NOMO-1 treated with DMSO at 0.1 percent for 48 hours (cell line): ENCODE measurements at regions not wholly inside any gene's neighbourhood (a gene's known extent, or its start where the extent isn't known, plus 50 kb on each side); places are given as distances from the start of the nearest gene placed in this dataset.

ENCODE experiments used
- DNase-seq: peaks from one replicate; lab custom pipeline; 2025; ENCODE audit not compliant: unreplicated experiment; lab: John Stamatoyannopoulos, UW

DNA sequence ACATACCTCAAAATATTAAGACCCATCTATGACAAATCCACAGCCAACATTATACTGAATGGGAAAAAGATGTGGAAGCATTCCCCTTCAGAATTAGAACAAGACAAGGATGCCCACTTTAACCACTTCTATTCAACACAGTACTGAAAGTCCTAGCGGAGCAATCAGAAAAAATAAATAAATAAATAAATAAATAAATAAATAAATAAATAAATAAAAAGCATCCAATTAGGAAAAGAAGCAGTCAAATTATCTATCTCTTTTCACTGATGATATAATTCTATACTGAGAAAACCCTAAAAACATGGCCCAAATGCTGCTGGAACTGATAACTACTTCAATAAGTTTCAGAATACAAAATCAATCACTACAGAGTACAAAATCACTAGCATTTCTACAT lies 67.5 kb downstream of the PRR32 start:
- DNase-seq = no peak

DNA sequence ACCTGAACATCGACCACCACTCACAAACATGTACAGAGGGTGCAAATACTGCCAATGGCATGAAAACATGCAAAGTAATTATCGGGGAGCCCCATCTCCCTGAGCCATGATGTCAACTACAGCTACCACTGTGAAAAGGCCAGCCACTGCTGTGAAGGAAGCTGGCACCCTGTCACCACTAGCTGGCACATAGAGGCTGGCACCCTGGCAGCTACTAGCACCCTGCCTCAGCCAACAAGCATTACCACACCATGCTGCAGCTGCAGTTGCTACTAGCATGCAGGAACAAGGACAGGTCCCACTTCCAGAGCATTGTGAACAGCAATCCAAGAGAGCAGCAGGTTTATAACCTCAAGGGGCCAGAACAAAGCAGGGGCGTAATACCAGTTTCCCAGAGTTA lies 81.4 kb downstream of the PRR32 start:
- DNase-seq = no peak

DNA sequence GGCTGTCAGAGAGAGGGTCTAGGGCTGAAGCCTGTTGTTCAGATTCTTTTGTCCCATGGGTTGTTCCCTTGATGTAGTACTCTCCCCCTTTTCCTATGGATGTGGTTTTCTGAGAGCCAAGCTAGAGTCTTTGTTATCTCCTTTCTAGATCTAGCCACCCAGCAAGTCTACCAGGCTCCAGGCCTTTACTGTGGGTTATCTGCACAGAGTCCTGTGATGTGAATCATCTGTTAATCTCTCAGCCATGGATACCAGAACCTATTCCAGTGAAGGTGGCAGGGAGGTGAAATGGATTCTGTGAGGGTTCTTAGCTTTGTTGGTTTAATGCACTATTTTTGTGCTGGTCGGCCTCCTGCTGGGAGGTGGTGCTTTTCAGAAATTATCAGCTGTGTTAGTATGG lies 109.5 kb downstream of the PRR32 start:
- DNase-seq = no peak

DNA sequence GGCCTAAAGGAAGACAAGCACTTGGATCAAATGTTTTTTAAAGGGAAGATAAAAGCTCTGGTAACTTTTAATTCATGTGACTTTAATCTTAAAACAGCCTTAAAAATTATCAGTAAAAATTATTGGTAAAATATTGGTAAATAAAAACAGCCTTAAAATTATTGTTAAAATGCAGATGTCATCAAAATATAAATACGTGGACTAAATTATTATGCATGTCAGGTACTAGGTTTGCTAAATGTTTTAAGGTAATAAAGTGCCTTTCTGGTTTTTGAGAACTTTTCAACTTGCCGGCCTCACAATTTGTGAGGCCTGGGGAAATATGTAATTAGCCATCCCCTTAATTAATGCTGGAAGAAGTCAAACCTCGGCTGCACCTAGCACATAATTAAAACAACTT lies 147.7 kb downstream of the PRR32 start:
- no peak for DNase-seq

DNA sequence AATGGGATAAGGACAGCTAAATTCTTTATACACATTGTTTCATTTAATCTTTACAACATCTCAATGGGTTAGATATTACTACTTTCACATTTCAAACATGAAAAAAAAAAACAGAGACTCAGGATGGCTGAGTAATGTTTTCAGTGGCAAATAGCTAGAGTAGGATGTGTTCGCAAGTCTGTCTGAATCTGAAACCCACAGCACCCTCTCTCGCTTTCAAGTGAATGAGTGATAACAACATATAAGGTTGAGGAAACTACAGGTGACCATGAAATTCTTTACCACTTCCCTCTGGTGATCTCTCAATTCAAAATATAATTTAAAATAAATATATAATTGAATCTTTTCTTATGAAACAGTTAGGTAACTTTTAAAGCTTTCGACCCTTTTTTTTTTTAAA lies 162.6 kb downstream of the PRR32 start:
- DNase-seq = no peak

DNA sequence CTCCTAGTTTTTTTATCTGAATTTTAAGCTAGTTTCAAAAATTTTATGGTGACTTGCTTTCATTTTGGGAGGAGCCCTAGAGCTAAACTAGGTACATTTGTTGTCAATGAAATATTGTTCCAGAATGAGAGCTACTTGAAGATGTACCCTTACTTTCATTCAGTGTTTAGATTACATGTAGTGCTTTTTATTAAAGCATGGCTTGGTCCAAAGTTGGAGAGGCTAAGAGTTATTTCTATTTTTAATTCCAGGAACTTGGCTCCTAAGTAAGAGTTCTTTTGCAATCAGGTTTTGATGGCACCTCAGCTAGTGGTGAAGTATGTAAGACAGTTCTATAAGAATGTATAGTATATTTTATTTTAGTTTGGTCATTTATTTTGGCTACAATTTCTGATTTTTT lies 165.5 kb downstream of the PRR32 start:
- no peak for DNase-seq

DNA sequence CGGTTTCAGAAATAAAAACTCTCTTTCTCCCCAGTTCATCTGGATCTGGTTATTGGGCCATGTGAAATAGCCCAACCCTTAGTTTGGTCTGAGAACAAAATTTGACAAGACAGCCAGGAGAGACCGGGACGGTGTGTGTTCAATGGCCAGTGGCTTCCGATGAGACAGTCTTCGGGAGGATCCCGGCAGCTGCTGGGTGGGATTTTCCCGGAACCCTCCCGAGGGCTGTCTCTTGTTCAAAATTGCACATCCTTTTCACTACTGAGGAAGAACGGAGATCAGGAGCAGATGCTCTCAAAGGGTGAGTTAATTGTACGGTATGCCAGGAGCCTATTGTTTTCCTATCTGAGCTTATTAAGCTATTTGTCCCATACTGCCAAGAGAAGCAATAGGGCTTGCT lies 166.5 kb downstream of the PRR32 start:
- no peak for DNase-seq

DNA sequence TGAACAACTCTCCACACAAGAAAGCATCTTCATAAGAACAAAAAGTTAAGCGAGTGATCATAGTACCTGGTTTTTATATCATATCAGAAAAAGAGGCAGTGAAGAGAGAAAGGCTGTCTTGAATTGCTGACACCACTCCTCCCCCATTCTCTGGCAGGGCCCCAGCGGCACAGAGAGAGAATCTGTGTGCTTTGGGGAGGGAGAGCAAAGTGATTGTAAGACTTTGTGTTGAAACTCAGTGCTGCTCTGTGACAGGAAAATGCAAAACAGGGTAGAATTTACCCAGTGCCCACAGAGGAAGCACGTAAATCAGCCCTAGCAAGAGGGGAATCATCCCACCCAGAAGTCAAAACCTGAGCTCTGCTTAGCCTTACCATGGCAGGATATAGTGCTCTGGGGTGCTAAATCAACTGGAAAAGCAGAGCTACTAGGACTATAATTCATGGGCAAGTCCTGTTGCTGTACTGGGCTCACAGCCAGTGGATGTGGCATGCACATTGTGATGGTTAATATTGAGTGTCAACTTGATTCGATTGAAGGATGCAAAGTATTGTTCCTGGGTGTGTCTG lies 174.6 kb downstream of the PRR32 start:
- no peak for DNase-seq

DNA sequence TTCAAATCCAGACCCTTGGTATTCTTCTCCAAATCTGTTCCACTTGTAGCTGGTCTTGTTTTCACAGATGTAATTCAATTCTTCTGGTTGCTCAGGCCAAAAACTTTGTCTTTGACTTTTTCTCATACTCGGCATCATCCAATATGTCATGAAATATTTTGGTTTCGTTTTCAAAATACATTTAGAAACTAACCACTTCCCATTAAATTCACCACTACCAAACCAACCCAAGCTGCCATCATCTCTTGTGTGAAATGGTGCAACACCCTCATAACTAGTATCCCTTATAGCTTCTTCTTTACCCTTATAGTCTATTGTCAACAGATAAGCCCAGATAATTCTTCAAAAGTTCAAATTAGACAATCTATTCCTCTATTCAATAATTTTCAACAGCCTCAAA lies 192.1 kb downstream of the PRR32 start:
- DNase-seq = peak; percentile 2

DNA sequence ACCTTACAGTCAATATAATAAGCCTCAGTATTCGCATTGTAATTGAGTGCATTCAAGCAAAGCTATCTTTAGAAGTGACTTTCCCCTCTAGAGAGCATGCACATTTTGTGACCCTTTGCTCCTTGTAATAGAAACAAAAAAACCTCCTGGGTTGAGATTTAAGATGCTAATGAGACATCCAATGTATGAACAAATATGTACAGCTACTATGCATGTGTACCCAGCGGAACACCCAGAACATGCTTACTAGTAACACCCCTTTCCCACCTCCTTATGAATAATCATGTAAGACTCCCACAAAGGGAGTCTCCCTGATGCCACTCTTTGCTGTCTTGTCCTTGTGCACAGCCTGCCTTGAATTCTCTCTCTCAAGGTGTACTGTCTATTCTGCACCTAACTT lies 205.5 kb downstream of the PRR32 start:
- no peak for DNase-seq

DNA sequence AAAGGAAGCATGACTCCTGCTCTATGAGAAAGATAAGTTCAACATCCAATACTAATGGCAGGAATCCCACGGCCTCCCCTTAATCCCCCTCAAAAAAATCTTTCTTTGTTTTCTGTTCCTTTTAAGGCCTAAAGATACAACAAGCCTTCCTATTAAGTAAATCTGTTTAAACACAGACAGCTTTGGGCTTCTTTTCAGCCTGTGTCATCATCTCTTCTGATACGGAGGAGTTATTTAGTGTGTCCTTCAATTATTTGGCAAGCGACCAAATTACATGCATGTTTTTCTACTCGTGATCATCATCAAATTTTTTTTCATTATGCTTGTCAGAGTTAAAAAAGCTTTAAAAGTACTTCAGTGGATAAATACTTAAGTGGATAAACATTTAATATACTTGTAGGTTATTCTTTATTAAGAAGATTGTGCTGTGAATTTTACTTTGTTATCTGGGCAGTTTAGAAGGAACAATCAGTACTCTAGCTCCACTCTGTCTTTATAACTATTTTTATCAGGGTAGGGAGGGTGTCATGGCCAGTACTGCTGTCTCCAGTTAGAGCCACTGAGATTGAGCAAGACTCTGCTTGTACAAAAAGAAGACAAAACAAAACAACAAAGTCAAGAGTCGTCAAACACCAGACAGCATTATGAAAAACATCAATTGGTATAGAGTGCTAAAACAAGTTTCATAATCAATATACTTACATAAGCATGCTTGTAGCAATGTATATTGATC lies 210.7 kb downstream of the PRR32 start:
- no peak for DNase-seq

DNA sequence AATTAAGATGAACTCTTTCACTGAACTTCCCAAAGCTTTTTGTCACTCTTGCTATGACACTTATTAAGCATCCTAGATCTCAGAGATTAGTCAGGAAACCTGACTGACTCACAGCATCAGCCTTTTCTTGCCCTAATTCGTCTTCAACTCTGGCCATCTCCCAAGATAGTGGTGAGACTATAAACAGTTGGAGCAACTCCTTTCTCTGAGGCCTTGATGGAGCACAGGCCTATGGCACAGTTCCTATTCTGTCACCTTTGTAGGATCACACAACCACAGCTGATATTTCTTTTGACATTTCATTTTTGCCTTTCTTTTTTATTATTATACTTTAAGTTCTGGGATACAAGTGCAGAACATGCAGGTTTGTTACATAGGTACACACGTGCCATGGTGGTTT lies 217.6 kb downstream of the PRR32 start:
- no peak for DNase-seq

DNA sequence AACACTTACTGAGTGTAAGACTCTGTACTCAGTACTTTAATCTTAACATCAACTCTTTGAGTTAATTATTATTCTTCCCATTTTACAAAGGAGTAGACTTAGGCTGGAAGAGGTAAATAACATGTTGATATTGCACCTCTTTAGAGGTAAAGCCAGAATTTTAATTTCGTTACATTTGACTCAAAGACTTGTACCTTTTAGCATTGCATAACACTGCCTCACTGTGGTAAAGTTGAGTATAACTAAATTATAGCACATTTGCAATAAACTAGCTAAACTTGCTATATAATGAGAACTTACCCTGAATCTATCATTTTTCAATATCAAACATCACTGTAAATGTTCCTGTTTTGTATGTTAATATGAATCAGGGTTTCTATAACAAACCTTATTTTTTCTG lies 218.5 kb downstream of the PRR32 start:
- peak; percentile 13 for DNase-seq

DNA sequence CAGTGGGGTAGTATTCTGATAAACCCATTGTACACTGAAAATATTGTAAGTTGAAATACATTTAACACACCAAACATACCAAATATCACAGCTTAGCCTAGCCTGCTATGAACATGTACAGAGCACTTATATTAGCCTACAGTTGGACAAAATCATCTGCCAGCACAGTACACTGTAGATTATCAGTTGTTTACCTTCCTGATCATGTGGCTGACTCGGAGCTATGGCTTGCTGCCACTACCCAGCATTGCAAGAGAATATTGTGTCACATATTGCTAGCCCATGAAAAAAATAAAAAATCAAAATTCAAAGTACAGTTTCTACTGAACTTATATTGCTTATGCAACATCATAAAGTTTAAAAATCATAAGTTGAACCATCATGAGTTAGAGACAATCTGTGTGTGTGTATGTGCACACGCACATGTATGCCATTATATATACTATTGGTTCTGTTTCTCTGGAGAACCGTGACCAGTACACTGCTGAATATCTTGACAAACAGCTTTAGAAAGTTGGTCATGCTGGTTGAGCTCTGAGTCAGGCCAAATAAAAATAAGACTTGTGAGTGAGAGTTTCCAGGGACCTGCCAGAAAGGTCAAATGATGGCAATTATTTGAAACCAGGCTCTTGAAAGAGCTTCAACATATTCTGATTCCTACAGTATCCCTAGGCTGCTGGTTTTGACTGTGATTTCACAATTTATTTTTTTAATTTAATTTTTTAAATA lies 238.5 kb downstream of the PRR32 start:
- no peak for DNase-seq

DNA sequence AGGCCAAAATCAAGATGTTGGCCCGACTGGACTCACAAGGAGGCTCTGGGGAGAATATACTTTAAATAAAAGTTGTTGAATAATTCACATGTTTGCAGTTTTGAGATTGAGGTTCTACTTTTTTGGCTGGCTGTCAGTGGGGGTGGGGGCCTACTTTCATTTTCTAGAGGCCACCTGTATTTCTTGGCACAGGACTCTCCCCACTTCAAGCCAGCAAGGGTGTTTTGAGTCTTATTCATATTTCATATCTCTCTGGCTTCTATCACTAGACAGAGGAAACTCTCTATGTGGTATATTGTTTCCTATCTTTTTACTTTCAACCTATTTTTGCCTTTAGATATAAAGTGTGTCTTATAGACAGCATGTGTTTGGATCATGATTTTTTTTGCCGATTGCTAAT lies 266.4 kb downstream of the PRR32 start:
- DNase-seq = no peak

DNA sequence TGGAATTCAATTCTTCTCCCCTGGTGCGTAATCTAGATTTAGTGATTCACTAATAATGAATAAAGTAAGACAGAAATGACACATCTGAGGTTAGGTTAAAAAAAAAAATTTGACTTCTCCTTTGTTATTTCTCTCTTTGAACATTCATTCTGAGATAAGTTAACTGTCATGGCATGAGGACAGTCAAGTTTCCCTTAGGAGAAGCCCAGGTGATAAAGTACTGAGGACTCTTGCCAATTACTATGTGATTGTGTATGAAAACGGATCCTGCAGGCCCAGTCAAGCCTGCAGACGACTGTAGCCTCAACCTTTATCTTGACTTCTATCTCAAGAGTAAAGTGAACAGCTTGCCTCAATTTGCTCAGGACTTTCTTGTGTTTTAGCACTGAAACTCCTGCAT lies 293.2 kb downstream of the PRR32 start:
- DNase-seq = no peak

DNA sequence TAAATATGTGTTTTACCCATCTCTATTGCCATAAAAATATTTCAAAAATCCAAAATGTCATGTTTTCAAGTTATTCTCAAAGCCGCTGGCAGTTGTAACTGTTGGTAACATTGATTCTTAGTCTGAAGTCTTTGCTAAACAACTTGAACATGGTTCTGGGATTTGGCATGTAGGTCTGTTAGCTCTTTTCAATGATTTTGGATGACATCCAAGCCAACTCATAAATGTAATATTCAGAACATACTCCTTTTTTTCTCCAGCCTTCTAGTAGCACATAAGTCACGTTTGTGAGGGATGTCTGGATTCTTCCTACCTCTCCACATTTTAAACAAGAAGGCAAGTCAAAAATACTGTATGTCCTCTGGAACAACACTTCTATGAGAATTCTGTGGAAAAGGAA lies 305.3 kb downstream of the PRR32 start:
- DNase-seq = no peak

DNA sequence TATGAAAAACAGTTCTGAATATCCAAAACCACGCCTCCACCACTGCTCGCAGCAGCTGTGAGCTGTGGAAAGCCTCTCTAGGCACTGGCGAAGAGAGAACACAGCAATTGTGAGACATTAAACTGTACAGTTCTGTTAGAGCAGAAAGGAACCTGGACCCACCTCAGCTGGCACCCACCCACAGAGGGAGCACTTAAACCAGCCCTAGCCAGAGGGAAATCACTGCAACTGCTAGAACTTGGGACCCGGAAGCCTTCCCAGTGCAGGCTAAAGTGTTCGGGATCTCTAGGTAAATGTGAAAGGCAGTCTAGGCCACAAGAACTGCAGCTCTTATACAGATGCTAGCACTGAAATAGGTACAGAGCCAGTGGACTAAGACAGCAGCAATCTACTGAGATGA lies 308.8 kb downstream of the PRR32 start:
- DNase-seq = no peak

DNA sequence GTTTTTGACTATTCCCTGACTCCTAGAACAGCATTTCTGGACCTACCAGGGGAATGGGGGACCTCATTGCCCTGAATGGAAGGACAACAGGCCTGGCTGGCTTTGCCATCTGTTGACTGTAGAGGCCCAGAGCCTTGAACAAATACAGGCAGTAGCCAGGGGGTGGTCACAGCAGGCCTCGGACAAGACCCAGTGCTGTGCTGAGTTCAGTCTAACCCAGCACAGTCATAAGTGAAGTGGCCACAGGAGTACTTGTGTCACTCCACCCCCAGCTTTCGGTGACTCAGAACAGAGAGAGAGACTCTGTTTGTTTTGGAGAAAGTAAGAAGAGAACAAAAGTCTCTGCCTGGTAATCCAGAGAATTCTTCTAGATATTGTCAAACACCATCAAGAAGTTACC lies 310.0 kb downstream of the PRR32 start:
- no peak for DNase-seq

DNA sequence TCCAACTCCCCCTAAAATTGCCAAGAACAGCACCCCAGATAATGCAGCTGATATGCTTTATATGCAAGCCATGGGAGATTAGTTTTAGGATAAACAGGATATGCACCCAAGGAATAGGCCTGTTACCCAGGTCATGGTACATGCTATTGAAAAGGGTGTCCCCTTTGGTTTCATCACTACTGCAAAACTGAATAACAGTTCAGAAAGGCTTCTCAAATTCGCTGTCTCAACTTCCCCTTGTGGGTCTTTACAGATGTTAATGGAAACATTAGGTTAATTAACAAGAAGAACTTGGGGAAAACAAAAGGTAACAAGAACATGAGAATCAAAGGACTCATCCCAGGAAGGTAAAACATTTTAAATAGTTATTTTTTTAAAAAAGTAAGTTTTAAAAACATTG lies 318.7 kb downstream of the PRR32 start:
- DNase-seq = no peak

DNA sequence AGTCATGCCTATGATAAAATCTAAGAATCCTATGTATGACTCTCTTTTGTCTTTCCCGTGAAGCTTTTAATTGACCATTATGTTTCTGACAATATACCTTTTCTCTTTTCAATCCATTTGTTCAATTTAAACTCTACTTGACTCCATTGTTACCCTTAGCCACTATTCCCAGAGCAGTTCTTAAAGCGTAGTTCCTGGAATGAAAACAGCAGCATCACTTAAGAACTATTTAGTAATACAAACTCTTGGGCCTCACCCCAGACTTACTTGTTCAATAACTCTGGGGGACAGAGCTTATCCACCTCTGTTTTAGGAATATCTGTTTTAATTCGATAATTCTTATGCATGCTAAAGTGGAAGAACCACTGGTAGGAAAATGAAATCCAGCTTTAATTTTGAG lies 358.4 kb downstream of the PRR32 start:
- no peak for DNase-seq

DNA sequence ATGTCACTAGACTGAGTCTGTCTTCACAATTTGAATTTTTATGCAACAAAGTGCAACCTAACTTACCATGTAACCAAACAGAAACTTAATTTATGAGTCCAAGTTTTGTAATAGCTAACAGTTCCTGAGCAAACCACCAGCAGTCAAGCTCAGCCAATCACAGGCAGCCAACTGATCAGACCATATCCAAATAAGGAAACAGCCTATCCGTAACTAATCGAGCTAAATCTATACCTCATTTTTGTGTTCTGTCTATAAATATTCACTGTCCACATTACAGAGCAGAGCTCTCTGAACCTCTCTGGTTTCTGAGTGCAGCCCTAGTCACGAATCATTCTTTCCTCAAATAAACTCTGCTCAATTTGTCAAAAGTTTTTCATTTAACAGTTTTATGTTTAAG lies 367.6 kb downstream of the PRR32 start:
- no peak for DNase-seq

DNA sequence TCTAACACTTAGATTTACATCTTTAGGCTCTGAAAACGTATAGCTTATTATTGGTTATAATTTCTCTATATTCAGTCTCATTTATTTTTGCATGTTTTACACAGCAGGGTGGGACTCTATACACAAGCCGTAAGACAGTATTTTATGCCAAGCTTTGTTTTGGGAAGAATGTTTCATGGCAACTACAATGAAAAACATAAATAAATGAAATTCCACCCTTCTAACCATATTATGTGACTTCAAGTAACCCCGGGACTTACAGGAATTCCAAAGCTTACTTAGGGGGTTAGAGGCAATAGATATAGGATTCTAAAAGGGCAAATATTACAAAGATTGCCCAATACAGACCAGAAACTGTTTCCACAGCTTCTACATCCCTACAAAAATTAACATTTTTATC lies 370.9 kb downstream of the PRR32 start:
- DNase-seq = no peak
